Keratinocyte (primary cell): ENCODE measurements at regions not wholly inside any gene's neighbourhood (a gene's known extent, or its start where the extent isn't known, plus 50 kb on each side); places are given as distances from the start of the nearest gene placed in this dataset.
"Not testable (repeated sequence)": the region's sequence is repeated elsewhere in the genome, so short reads cannot be mapped to it uniquely, and the experiment has no call there.

Source experiments
- DNase-seq: peaks from one replicate; pipeline ENCODE4 v3.0.0-alpha.2; 2011; ENCODE audit warnings: low read depth, missing footprints, low spot score
- FAIRE-seq: peaks from 2 replicates; lab custom pipeline; 2011; peaks lifted over from hg19 to GRCh38; lab: Jason Lieb, UNC
- H2AFZ ChIP-seq: 2 replicates; pipeline ENCODE4 v1.6.0; 2012; ENCODE audit warnings: low read length, control low read depth, inconsistent platforms; ENCODE audit not compliant: control insufficient read depth
- H3K27ac ChIP-seq: 2 replicates; pipeline ENCODE4 v1.5.1; 2011; ENCODE audit warnings: low read length; ENCODE audit not compliant: control insufficient read depth, insufficient read depth
- H3K27me3 ChIP-seq: 3 replicates; pipeline ENCODE4 v1.6.0; 2011; ENCODE audit warnings: low read length; ENCODE audit not compliant: control insufficient read depth, insufficient read depth; ENCODE audit errors: extremely low read depth
- H3K36me3 ChIP-seq, 2 experiments: 2 replicates in 1 of 2; 3 replicates in 1 of 2; pipeline ENCODE4 v1.5.1; 2011; ENCODE audit warnings: low read length in 2 of 2, mild to moderate bottlenecking in 1 of 2; ENCODE audit not compliant: control insufficient read depth in 2 of 2, insufficient read depth in 2 of 2; ENCODE audit errors: extremely low read depth in 1 of 2
- H3K4me1 ChIP-seq: 3 replicates; pipeline ENCODE4 v1.5.1; 2011; ENCODE audit warnings: low read length; ENCODE audit not compliant: control insufficient read depth, insufficient read depth; ENCODE audit errors: extremely low read depth
- H3K4me2 ChIP-seq: 3 replicates; pipeline ENCODE4 v1.6.0; 2011; ENCODE audit warnings: low read depth, low read length; ENCODE audit not compliant: control insufficient read depth, insufficient read depth; ENCODE audit errors: extremely low read depth
- H3K4me3 ChIP-seq, 3 experiments: fragments of 200-600 bp in 1 of 3; sonication (generic) in 1 of 3; 2 replicates in 2 of 3; 3 replicates in 1 of 3; pipeline ENCODE4 v1.5.1; 2011 to 2016; ENCODE audit warnings: low read length in 3 of 3, mild to moderate bottlenecking in 3 of 3, control low read depth in 2 of 3, inconsistent platforms in 1 of 3, low read depth in 1 of 3, mixed read lengths in 1 of 3, mixed run types in 1 of 3, moderate library complexity in 1 of 3; ENCODE audit not compliant: control insufficient read depth in 2 of 3, insufficient read depth in 2 of 3; ENCODE audit errors: extremely low read depth in 1 of 3
- H3K79me2 ChIP-seq: 2 replicates; pipeline ENCODE4 v1.6.0; 2012; ENCODE audit warnings: low read length; ENCODE audit not compliant: control insufficient read depth, insufficient read depth
- H3K9ac ChIP-seq: 3 replicates; pipeline ENCODE4 v1.6.0; 2011; ENCODE audit warnings: low read length; ENCODE audit not compliant: control insufficient read depth, insufficient read depth; ENCODE audit errors: extremely low read depth
- H3K9me1 ChIP-seq: 3 replicates; pipeline ENCODE4 v1.6.0; 2011; ENCODE audit warnings: low read length; ENCODE audit not compliant: control insufficient read depth, insufficient read depth; ENCODE audit errors: extremely low read depth
- H3K9me3 ChIP-seq: 2 replicates; pipeline ENCODE4 v1.5.1; 2012; ENCODE audit warnings: low read depth, low read length; ENCODE audit not compliant: control insufficient read depth
- H4K20me1 ChIP-seq: 3 replicates; pipeline ENCODE4 v1.6.0; 2011; ENCODE audit warnings: low read length; ENCODE audit not compliant: control insufficient read depth, insufficient read depth; ENCODE audit errors: extremely low read depth
- dilution Hi-C: fragments of 300-500 bp; cut with MboI; formaldehyde crosslinking; loops from one replicate; pipeline ENCODE4 v1.7.0; 2020; ENCODE audit warnings: low sequenced_read_pairs; ENCODE audit not compliant: extremely low pct_ligation_motif_present

DNA sequence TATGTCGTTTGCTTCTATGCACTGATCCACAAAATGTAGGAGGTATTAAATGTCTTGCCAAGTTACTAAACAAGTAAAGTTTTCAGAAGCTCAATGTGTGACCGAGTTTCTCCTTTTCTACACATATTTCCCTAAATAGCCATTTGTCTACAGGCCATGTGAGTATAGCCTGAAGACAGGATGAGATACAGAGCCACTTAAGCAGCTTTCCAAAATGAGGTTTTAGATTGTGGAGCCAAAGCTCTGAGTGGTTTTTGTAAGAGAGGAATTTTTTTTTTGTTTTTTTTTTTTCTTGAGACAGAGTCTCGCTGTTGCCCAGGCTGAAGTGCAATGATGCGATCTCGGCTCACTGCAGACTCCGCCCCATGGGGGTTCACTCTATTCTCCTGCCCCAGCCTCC lies 68.8 kb downstream of the PCDH11X start:
- dilution Hi-C loops, H3K9me1 ChIP-seq, H3K4me2 ChIP-seq, H4K20me1 ChIP-seq, H3K9me3 ChIP-seq, H3K4me1 ChIP-seq, DNase-seq, H3K27ac ChIP-seq, H3K79me2 ChIP-seq, H3K27me3 ChIP-seq, H3K9ac ChIP-seq, H3K4me3 ChIP-seq, H2AFZ ChIP-seq, H3K36me3 ChIP-seq: not testable (repeated sequence)
- peak; percentile 29 for FAIRE-seq
